ENCODE measurements at regions not wholly inside any gene's neighbourhood (a gene's known extent, or its start where the extent isn't known, plus 50 kb on each side); places are given as distances from the start of the nearest gene placed in this dataset.

DNA sequence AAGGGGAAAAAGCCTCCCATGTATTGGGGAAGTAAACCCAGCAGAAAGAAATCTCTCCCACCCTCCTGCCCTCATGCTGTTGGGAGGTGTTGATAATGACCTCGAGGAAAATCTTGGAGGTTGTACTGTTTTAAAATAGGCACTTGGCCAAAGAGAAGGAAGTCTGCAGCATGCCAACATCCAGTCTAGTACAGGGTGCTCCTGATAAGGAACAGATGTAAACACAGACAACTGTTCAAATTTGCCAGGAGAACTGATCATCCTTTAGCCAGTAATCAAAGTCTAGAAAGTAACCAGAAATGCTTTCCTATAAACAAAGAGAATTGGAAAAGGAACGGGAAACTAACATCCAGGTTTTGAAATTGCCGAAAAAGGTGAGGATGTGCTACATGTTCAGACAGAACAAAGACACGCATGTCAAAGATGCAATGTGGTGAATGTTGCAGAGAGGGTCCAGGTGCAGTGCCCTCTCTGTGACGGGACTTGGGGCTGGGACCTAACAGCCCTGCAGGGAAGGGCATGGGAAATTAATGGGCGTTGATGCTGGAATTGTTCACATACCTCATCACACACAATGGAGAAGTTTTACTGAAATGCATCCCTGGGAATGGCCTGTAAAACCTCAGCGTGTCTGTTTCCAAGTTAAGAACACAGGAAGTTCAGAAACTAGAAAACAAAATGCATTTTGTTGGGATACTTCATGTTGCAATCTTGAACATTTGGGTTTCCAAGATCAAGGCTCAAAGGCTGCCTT, 125.7 kb upstream of the RND3 start:
- DNase-seq (ENCODE audit: low read depth): no peak
- no peak overlapping the region for H3K4me3 ChIP-seq (ENCODE audit: low read depth, low read length)
- TF ChIP-seq, protein P1, sequence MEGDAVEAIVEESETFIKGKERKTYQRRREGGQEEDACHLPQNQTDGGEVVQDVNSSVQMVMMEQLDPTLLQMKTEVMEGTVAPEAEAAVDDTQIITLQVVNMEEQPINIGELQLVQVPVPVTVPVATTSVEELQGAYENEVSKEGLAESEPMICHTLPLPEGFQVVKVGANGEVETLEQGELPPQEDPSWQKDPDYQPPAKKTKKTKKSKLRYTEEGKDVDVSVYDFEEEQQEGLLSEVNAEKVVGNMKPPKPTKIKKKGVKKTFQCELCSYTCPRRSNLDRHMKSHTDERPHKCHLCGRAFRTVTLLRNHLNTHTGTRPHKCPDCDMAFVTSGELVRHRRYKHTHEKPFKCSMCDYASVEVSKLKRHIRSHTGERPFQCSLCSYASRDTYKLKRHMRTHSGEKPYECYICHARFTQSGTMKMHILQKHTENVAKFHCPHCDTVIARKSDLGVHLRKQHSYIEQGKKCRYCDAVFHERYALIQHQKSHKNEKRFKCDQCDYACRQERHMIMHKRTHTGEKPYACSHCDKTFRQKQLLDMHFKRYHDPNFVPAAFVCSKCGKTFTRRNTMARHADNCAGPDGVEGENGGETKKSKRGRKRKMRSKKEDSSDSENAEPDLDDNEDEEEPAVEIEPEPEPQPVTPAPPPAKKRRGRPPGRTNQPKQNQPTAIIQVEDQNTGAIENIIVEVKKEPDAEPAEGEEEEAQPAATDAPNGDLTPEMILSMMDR (IDR thresholded peaks at IDR 0.05; ENCODE audit: low read depth, low read length, missing control alignments): no peak

GRCh38 chr2:150610670-150611279, 123.3 kb upstream of the RND3 start:
- TF ChIP-seq, protein P1 (IDR thresholded peaks at IDR 0.05; ENCODE audit: low read depth, low read length, missing control alignments): peak; percentile 48
- H3K4me3 ChIP-seq (ENCODE audit: low read depth, low read length): no peak overlapping the region
- no peak for DNase-seq (ENCODE audit: low read depth)

- no peak overlapping the region for H3K4me3 ChIP-seq (ENCODE audit: low read depth, low read length)
- TF ChIP-seq, protein P1 (IDR thresholded peaks at IDR 0.05; ENCODE audit: low read depth, low read length, missing control alignments): no peak
- no peak for DNase-seq (ENCODE audit: low read depth)
These were observed 122.5 kb upstream of the RND3 start for GRCh38 chr2:150609831-150610582.

- no peak overlapping the region for H3K4me3 ChIP-seq (ENCODE audit: low read depth, low read length)
- DNase-seq (ENCODE audit: low read depth): no peak
- TF ChIP-seq, protein P1 (IDR thresholded peaks at IDR 0.05; ENCODE audit: low read depth, low read length, missing control alignments): no peak
These were observed 120.9 kb upstream of the RND3 start for GRCh38 chr2:150608341-150608740.

DNA sequence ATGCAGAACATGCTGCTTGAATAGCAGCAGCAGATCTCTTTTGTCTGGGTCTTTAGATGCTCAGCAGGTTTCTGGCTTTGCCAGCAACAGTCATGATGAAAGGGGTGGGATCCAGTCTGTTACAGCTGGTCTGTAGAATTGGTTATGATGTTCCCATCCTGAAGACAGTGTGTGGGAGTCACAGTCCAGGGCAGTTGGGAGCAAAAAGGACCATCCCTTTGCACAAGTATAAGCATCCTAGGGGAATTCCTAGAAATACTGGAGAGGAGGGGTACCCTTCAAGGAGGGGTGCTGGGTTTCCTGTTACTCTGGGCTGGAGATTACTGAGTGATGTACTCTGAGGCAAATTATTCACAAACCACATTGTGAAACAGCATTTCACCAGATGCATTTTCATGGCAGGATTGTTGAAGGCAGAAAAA, 119.9 kb upstream of the RND3 start:
- TF ChIP-seq, protein P1 (IDR thresholded peaks at IDR 0.05; ENCODE audit: low read depth, low read length, missing control alignments): no peak

DNA sequence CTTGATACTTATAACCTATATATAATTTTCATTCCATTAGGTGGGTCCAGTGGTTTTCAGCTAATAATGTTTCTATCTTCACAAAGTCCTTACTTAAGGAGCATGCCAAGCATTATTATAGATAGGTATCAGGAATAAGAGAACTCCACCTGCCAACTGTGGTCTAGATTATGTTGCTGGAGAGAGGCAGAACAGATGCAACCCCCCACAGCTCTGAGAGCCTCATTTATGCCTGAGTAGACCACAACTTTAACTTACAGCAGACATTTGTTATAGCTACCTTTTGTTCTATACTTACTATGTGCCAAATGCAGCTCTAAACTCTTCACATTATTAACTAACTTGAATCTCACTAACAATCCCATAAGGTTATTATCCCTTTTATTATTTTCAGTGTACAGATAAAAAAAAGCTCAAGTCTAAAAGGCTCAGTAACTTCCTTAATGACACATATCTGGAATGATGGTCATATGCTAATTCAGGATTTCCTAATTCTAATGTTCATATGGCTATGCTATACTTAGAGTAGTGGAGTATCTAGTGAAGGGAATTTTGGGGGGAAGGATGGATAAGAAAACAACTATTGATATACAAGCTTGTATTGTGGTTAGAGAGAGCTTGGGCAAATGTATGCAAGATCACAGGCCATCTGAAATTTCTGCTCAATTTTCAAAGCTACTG, 119.1 kb upstream of the RND3 start:
- TF ChIP-seq, protein P1 (IDR thresholded peaks at IDR 0.05; ENCODE audit: low read depth, low read length, missing control alignments): no peak
- no peak for DNase-seq (ENCODE audit: low read depth)
- no peak overlapping the region for H3K4me3 ChIP-seq (ENCODE audit: low read depth, low read length)

More for the DNA sequence above, 119.9 kb upstream of the RND3 start:
- no peak for DNase-seq (ENCODE audit: low read depth)
- H3K4me3 ChIP-seq (ENCODE audit: low read depth, low read length): no peak overlapping the region

Data from GM12864 (cell line).